Activated naive CD4-positive, alpha-beta T cell treated with anti-CD3 and anti-CD28 coated beads for 36 hours (primary cell): ENCODE measurements at regions not wholly inside any gene's neighbourhood (a gene's known extent, or its start where the extent isn't known, plus 50 kb on each side); places are given as distances from the start of the nearest gene placed in this dataset.

Experiments
- CTCF ChIA-PET: fragments of 350-600 bp; sonication (Branson Sonifier 250); formaldehyde crosslinking; loops from one replicate; lab custom pipeline; 2021; ENCODE audit warnings: antibody characterized with exemption; lab: Charles Lee
- DNase-seq: peaks from one replicate; pipeline ENCODE4 v3.0.0-alpha.2; 2020
- H3K27ac Mint-ChIP-seq: one replicate; pipeline ENCODE4 v1.8.0; 2021; ENCODE audit warnings: mild to moderate bottlenecking, mixed read lengths
- H3K27me3 Mint-ChIP-seq: one replicate; pipeline ENCODE4 v1.8.0; 2021; ENCODE audit warnings: low read depth, mixed read lengths
- H3K36me3 Mint-ChIP-seq: one replicate; pipeline ENCODE4 v1.8.0; 2021; ENCODE audit warnings: low read depth, mixed read lengths
- H3K4me1 Mint-ChIP-seq: one replicate; pipeline ENCODE4 v1.8.0; 2021; ENCODE audit warnings: low read depth, mixed read lengths
- H3K4me3 Mint-ChIP-seq: one replicate; pipeline ENCODE4 v1.8.0; 2021; ENCODE audit warnings: mild to moderate bottlenecking, moderate library complexity, mixed read lengths
- H3K9me3 Mint-ChIP-seq: one replicate; pipeline ENCODE4 v1.8.0; 2021; ENCODE audit warnings: mixed read lengths
- intact Hi-C: fragments of 100-400 bp; cut with micrococcal nuclease; formaldehyde crosslinking; loops from one replicate; pipeline ENCODE4 v1.15.1; 2023

DNA sequence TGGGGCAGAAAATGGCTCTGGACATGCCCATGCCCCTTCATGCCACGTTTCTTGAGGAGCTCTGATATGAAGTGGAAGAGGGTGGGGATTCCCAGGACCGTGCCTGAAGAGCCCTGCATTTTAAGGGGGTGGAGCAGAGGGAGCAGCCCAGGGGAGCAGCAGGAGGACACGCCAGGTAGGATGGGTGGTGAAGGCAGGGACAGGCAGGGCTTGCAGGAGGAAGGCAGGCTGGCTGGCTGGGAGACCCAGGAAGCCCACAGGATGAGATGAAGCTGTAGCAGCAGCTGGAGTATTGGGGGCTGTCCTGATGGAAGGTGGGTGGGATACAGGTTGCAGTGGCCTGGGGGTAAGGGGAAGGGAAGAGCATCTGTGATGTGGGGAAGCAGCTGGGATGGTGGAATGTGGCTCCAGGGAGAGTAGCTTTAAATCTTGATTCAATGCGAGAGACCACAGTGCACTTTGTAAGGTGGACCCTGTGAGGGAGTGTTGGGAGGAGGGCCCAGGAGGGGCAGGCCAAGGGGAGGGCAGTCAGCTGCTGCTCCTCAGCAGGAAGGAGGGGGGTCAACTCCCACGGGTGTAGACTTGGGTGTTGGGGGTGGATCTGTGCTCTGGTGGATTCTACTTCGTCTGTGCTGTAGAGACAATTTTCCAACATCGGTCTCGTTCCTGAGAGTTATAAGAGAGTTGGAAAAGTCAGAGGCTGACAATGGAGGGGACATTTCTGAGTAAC, 242.6 kb upstream of the IRX4 start:
- intact Hi-C loops: no loop called here

DNA sequence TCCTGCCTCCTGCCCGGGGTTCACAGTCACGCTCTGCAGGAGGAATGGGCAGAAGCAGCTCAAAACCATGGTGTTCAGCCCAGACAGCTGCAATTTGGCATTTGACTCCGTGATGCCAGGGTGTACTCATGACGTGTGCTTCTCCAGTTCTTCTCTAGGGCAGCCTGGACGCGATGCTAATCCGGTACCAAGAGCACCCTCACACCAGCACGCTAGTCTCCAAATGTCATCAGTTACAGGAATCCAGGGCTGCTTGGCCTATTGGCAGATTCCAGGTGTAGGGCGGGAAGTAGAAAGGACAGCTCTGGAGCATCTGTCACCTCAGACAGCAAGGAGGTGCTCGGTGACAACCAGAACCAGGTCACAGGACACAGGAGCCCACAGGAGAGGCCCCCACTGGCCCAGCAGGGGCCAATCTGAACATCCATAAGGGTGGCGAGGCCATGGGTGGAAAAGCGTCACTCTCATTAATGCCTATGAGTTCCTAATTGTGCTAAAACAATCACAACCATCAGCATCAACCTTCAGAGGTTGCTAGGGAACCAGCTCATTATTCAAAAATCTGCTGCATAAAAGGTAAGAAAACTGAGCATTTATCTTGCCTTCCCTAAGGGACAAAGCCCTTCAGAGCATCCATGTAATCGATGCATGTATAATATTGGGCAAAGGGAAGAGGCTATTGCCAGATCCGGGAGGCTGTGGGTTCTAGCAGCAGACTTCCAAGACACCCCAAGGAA, 241.9 kb upstream of the IRX4 start:
- CTCF ChIA-PET: no interaction called here
- DNase-seq: no peak
- H3K4me1 Mint-ChIP-seq: no peaks in the 10 kb centered on the region
- H3K4me3 Mint-ChIP-seq: no peak overlapping the region
- intact Hi-C loops: no loop called here
- peaks cover 7% of the 10 kb centered on the region for H3K9me3 Mint-ChIP-seq
- no peaks in the 10 kb centered on the region for H3K36me3 Mint-ChIP-seq
- no peak overlapping the region for H3K27ac Mint-ChIP-seq
- peaks cover 19% of the 10 kb centered on the region for H3K27me3 Mint-ChIP-seq

More for the DNA sequence above, 242.6 kb upstream of the IRX4 start:
- no peak for DNase-seq
- peaks cover 7% of the 10 kb centered on the region for H3K9me3 Mint-ChIP-seq
- H3K4me3 Mint-ChIP-seq: no peak overlapping the region
- no peaks in the 10 kb centered on the region for H3K36me3 Mint-ChIP-seq
- CTCF ChIA-PET: no interaction called here
- no peak overlapping the region for H3K27ac Mint-ChIP-seq
- H3K27me3 Mint-ChIP-seq: peaks cover 19% of the 10 kb centered on the region
- no peaks in the 10 kb centered on the region for H3K4me1 Mint-ChIP-seq

DNA sequence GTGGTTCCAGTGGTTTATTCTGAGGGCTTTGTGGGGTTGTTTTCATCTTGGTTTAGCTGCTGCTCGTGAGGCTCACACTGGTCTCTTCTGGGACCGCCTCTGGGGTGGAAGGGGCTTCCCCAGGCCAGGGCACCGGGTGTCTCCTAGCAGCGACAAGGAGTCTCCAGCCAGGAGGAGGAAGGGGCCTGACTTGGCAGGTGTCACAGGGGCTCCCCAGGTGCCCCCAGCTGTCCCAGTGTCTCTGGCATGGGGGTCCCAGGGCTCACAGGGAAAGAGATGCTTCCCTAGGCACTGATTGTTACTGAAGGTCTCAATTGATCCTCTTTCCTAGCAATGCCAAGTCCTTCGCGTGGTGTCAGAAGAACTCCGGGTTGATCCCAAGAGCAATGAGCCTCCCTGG, 241.1 kb upstream of the IRX4 start:
- Mint-ChIP-seq H3K27me3 (peaks cover 21% of the 10 kb centered on the region), H3K27ac (no peak overlapping the region), H3K36me3 (no peaks in the 10 kb centered on the region), H3K4me1 (no peaks in the 10 kb centered on the region), H3K4me3 (no peak overlapping the region), H3K9me3 (peaks cover 7% of the 10 kb centered on the region)
- intact Hi-C loops: no loop called here
- DNase-seq: no peak
- CTCF ChIA-PET: no interaction called here

DNA sequence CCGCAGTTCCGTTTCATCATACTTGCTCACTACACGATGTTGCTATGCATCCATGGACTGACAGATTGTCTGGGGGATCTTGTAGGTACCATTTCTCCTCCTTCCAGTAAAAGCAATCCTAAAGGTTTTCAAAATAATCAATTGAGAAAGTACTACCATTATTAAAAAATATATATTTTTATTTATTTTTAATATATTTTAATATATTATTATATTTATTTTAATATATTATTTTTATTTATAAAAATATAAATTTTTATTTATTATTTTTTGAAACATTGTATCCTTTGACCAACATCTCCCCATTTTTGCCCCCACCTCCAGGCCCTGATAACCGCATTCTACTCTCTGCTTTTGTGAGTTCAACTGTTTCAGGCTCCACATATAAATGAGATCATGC, 237.6 kb upstream of the IRX4 start:
- Mint-ChIP-seq H3K27ac (no peak overlapping the region), H3K36me3 (no peaks in the 10 kb centered on the region), H3K9me3 (peaks cover 7% of the 10 kb centered on the region), H3K27me3 (peaks cover 15% of the 10 kb centered on the region), H3K4me1 (no peaks in the 10 kb centered on the region), H3K4me3 (no peak overlapping the region)
- no peak for DNase-seq
- CTCF ChIA-PET: no interaction called here
- intact Hi-C loops: no loop called here

DNA sequence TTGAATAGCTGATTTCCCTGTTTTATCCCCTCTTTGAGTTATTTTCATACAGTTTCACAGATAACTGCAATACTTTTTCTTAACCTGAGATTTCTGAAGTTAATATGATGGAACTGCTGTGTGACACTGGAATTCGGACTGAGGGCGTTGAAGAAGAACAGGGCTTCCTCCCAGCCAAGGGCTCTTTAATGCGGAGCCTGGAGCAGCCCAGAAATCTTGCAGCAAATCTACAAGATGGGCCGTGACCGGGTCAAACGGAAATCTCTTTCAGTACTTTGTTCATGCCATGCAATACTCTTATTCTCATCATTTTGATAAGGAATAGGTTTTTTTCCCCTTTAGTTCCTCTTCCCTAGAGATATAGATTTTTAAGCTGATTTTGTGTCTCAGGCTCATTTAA, 236.8 kb upstream of the IRX4 start:
- intact Hi-C loops: no loop called here
- Mint-ChIP-seq H3K9me3 (peaks cover 7% of the 10 kb centered on the region), H3K4me1 (no peaks in the 10 kb centered on the region), H3K27me3 (peaks cover 12% of the 10 kb centered on the region), H3K36me3 (no peaks in the 10 kb centered on the region), H3K27ac (no peak overlapping the region), H3K4me3 (no peak overlapping the region)
- CTCF ChIA-PET: no interaction called here
- DNase-seq: no peak

DNA sequence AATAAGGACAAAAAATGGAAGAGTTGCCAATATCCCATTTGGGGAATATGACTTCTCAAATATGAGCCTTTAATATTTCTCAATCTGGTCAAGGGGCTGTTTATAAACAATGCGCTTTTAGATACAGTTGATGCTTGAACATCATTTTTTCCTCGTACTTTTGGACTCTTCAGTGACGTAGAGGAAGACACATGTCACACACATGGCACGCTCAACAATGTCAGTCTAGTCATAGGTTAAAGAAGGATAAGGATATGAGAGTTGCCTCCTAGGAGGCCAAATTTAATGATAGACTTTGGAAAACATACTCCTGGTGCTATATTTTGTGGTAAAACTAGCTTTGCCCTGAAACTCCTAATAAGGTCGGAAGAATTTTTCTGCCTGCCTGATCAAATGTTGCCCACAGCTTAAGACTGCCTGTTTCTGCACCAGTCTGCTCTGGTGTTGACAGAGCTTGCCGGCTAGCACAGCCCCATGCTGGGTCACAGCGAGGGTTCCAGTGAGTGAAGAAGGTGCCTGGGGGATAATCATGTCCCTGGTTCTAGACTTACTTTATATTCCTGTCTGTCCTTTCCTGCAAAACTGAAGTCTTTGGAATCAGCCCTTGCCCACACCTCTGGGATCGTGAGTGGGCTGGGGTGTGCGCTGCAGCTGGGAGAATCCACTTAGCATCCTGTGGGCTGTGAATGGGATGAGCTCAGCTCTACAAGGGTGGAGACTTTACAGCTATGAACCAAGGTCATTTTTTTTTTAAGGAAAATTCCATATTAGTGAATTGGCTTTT, 230.8 kb upstream of the IRX4 start:
- Mint-ChIP-seq H3K27ac (no peak overlapping the region), H3K36me3 (no peaks in the 10 kb centered on the region), H3K9me3 (no peaks in the 10 kb centered on the region), H3K27me3 (peaks cover 4% of the 10 kb centered on the region), H3K4me3 (no peak overlapping the region), H3K4me1 (no peaks in the 10 kb centered on the region)
- CTCF ChIA-PET: interaction anchor here (1.3 kb wide), 1 partner anchor 948 kb away, joined by 3 read pairs; no protein-coding TSS in a partner anchor
- DNase-seq: no peak
- intact Hi-C loops: no loop called here

DNA sequence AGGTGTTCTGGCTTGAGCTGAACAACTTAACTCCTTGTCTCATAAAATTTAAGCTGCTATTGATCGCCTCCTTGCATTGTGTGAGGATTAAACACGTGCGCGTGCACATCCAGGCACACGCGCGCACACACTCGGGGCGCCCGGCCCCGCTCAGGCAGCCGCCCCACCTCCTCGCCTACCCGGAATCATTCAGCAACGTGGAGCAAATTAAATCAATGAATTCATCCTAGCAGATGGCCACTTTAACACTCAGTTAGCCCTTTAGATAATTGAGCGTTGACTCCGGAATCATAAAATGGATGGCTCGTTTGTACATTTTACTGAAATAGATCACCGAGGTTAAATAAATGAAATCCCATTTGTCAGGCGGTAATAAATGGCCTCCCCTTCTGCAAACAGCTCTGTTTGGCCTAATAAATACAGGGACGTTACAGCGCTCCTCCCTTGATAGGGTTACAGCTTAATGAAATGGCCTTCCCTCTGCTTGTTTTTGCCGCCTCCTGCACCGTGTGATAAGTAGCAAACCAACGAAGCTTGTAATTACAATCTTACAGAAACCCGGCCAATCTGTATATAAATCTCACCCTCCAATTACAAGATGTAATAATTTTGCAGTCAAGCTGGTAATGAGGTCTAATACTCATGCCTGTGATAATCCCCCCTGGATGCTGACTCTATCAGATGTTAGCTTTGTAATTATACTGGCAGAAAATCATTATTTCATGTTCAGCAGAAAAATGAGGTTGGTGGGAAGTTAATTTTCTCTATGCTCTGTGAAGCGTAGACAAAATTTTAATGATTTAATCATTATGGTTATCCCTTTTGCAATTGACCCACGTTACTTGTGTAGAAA, 229.7 kb upstream of the IRX4 start:
- CTCF ChIA-PET: interaction anchor here (1.3 kb wide), 1 partner anchor 947 kb away, joined by 3 read pairs; no protein-coding TSS in a partner anchor
- intact Hi-C loops: no loop called here
- Mint-ChIP-seq H3K9me3 (no peaks in the 10 kb centered on the region), H3K27ac (no peak overlapping the region), H3K36me3 (no peaks in the 10 kb centered on the region), H3K4me1 (no peaks in the 10 kb centered on the region), H3K27me3 (peaks cover 2% of the 10 kb centered on the region), H3K4me3 (no peak overlapping the region)
- DNase-seq: no peak

DNA sequence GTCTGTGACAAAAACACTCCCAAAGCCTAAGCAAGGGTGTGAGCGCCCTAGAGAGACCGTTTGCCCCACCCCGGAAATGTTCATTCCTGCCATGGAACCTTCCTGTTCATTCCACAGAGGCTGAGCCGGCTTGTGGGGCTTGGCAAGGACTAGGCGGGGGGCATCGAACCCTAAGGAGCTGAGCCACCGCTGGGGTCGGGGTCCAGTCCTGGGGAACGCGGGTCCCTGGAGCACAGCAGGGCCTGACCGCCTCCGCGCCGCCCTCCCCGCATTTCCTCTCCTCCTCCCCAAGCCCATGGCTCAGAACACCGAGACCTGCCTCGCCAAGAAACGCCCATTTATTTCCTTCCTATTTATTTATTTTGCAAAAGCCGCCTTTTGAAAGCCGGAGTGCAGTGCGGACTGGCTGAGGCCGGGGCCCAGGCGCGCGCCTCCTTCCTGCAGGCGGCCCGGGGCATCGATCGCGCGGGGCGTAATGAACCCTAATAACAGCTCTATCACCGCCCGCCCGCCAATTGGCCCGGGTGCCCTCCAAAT, 228.9 kb upstream of the IRX4 start:
- H3K4me3 Mint-ChIP-seq: no peak overlapping the region
- no peak overlapping the region for H3K27ac Mint-ChIP-seq
- no peak for DNase-seq
- H3K36me3 Mint-ChIP-seq: no peaks in the 10 kb centered on the region
- H3K9me3 Mint-ChIP-seq: peaks cover 3% of the 10 kb centered on the region
- H3K27me3 Mint-ChIP-seq: peaks cover 2% of the 10 kb centered on the region
- H3K4me1 Mint-ChIP-seq: no peaks in the 10 kb centered on the region
- intact Hi-C loops: no loop called here
- CTCF ChIA-PET: no interaction called here

DNA sequence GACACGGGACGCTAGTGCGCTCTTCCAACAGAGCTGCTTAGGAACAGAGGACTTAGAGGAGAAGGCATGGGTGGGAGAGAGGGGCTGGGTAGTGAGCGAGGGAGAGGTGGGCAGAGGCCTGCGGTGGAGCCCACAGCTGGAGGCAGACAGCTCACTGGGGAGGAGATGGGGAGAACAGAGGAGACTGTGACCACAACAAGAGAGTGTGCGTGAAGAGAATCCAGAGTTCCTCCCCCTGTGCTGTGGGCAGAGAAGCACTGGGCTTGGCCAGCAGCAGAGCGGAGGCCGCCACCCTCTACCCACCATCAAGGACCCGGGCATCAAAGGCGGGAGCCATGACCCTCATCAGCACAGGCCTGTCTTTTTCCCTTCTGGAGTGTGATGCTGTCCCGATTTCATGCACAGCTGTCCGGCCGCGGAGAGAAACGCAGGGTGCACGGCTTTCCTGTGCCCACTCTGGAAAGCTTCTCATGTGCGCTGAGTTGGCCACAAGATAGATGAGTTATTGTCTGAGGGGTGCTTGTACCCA, 228.3 kb upstream of the IRX4 start:
- no peak overlapping the region for H3K27ac Mint-ChIP-seq
- intact Hi-C loops: no loop called here
- H3K4me3 Mint-ChIP-seq: no peak overlapping the region
- H3K4me1 Mint-ChIP-seq: no peaks in the 10 kb centered on the region
- peaks cover 9% of the 10 kb centered on the region for H3K9me3 Mint-ChIP-seq
- no peak for DNase-seq
- H3K36me3 Mint-ChIP-seq: no peaks in the 10 kb centered on the region
- CTCF ChIA-PET: no interaction called here
- peaks cover 2% of the 10 kb centered on the region for H3K27me3 Mint-ChIP-seq

DNA sequence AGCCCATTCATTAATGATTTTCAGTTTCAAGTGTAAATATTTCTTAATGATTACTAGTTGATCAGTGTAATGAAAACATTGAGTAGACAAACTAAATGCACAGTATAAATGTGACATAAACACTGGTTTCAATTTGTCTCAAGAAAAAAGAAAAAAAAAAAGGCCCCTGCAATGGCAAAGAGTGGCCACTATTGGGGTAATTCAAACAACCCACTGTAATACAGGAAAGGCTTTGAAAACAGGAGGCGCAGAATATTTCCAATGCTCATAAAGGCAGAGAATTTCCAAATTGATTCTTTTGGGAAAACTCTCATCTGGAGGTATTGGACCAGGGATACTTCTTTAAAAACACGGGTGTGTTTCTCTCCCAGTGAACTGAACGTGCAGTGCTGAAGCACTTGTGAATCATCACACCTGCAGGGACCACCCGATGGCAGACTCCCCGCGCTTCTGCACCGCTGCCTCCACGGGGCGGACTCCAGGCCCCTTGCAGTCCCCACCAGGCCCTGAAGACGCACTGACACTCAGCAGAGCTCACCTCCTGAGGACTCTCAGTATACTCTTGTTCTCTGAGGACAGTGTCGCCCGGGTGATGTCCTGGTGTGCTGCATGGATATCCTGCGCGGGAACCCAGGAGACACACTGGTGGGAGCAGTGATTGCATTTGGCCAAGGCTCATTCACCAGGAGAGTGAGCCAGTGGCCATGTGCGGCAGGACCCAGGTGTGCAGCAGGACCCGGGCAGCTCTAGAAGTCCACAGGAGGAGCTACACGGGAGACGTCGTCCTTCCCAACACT, 227.6 kb upstream of the IRX4 start:
- DNase-seq: no peak
- Mint-ChIP-seq H3K9me3 (peaks cover 11% of the 10 kb centered on the region), H3K36me3 (no peaks in the 10 kb centered on the region), H3K4me1 (no peaks in the 10 kb centered on the region), H3K27ac (no peak overlapping the region), H3K4me3 (no peak overlapping the region), H3K27me3 (peaks cover 2% of the 10 kb centered on the region)
- CTCF ChIA-PET: no interaction called here
- intact Hi-C loops: no loop called here

DNA sequence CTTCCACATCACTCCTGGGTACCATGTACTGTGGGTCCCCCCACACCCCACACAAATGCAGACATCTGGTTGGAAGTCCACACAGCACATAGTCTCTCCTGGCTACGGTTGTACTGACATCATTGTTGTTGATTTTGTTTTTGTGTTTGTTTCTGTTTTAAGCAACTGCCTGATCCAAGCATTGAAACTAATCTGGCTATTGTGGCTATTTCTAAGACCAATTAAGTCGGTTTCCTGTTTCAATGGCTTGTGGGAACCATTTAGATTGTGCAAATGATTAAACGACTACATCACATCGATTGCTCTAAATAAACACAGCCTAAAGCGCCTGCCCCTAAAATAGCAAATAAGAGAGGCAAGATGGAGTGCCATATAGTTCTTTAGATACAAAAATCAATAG, 226.8 kb upstream of the IRX4 start:
- intact Hi-C loops: no loop called here
- CTCF ChIA-PET: no interaction called here
- peaks cover 11% of the 10 kb centered on the region for H3K9me3 Mint-ChIP-seq
- peaks cover 2% of the 10 kb centered on the region for H3K27me3 Mint-ChIP-seq
- no peak overlapping the region for H3K4me3 Mint-ChIP-seq
- no peaks in the 10 kb centered on the region for H3K4me1 Mint-ChIP-seq
- no peak overlapping the region for H3K27ac Mint-ChIP-seq
- no peak for DNase-seq
- no peaks in the 10 kb centered on the region for H3K36me3 Mint-ChIP-seq
